Kidney epithelial cell (primary cell): ENCODE measurements at regions not wholly inside any gene's neighbourhood (a gene's known extent, or its start where the extent isn't known, plus 50 kb on each side); places are given as distances from the start of the nearest gene placed in this dataset.

Experiments used
- DNase-seq: peaks from one replicate; pipeline ENCODE4 v3.0.0-alpha.2; 2010; ENCODE audit warnings: low read depth
- H3K27me3 ChIP-seq: 2 replicates; pipeline ENCODE4 v1.6.0; 2011; ENCODE audit warnings: low read length; ENCODE audit not compliant: control insufficient read depth, insufficient read depth
- H3K36me3 ChIP-seq: 2 replicates; pipeline ENCODE4 v1.5.1; 2011; ENCODE audit warnings: low read length; ENCODE audit not compliant: control insufficient read depth, insufficient read depth
- H3K4me3 ChIP-seq: 2 replicates; pipeline ENCODE4 v1.5.1; 2011; ENCODE audit warnings: low read depth, mild to moderate bottlenecking, control low read depth, low read length
- TF ChIP-seq, protein P1 (sequence below): IDR thresholded peaks from 2 replicates; pipeline ENCODE4 v1.5.1; 2011; ENCODE audit warnings: mild to moderate bottlenecking, moderate library complexity, low read length, control low read depth, inconsistent platforms; ENCODE audit not compliant: insufficient read depth, poor library complexity, severe bottlenecking

DNA sequence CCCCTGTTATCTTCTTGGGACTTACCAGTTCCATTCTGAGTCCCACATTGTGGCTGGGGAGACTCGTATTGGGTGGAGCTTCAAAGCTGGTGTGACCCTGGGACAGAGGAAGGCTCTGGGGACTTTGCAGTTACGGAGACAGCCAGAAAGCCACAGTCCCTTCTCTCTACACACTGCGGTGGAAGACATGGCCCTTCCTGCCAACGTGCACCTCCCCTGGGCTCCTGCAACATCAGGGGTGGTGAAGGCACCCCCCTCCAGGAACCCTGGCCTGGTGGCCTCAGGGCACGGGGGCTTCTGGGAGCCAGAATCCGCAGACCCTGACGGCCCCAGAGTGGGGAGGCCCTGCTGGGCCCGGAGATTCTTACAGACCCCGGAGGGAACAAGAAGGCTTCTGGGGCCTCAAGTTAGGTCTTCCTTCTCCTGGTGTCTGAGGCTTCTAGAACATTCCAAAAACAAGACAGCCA is 113.0 kb downstream of the SIK1 start:
- Histone ChIP-seq H3K27me3 (peaks cover 4% of the 10 kb centered on the region), H3K36me3 (no peaks in the 10 kb centered on the region), H3K4me3 (no peak overlapping the region)
- TF ChIP-seq, protein P1, sequence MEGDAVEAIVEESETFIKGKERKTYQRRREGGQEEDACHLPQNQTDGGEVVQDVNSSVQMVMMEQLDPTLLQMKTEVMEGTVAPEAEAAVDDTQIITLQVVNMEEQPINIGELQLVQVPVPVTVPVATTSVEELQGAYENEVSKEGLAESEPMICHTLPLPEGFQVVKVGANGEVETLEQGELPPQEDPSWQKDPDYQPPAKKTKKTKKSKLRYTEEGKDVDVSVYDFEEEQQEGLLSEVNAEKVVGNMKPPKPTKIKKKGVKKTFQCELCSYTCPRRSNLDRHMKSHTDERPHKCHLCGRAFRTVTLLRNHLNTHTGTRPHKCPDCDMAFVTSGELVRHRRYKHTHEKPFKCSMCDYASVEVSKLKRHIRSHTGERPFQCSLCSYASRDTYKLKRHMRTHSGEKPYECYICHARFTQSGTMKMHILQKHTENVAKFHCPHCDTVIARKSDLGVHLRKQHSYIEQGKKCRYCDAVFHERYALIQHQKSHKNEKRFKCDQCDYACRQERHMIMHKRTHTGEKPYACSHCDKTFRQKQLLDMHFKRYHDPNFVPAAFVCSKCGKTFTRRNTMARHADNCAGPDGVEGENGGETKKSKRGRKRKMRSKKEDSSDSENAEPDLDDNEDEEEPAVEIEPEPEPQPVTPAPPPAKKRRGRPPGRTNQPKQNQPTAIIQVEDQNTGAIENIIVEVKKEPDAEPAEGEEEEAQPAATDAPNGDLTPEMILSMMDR: no peak
- DNase-seq: no peak

DNA sequence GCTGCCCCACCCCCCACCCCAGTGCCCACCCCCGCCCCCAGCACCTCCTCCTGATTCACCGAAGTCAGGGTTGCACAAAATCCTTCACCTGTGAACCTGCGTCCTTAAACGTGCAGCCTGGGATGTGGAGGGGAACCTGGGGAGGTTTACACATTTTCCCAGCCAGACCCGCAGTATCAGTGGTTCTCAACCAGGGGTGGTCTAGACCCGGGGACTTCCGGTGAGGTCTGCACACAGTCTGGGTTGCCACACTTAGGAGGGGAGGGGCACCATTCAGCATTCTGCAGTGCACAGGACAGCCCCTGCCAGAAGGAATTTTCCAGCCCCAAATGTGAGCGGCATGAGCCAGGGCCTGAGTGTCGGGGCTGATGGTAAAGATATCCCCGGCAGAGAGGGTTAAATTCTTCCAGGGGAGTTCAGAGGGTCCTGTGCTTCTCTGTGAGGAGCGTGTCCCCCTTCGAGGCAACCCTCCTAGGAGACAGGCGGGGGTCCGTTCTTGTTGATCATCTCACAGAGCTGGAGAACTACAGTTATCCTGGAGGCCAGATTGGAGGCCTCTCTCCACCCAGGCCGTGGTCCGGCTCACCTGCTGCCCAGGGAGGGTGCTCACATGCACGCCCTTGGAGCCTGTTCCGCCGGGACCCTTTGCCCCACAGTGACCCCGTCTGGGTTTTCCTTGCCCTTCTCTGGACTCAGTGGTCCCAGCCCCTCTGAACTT is 113.6 kb downstream of the SIK1 start:
- Histone ChIP-seq H3K27me3 (peaks cover 4% of the 10 kb centered on the region), H3K4me3 (no peak overlapping the region), H3K36me3 (no peaks in the 10 kb centered on the region)
- TF ChIP-seq, protein P1: no peak
- no peak for DNase-seq

DNA sequence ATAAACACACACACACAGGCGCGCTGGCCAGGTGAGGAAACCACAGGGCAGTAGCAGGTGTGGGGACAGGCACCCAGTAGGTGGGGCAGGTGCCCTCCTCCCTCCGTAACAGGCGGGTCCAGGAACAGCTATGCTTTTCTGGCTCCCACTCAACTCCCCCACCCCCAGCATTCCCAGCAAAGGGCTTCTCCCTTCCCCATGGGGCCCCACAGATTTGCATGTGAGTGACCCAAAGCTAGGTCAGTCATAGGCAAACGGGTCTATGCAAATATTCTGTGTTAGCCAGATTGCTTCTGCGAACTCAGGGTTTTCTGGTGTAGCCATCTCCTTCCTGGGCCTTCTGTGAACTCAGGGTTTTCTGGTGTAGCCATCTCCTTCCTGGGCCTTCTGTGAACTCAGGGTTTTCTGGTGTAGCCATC is 114.2 kb downstream of the SIK1 start:
- DNase-seq: no peak
- TF ChIP-seq, protein P1: no peak
- no peaks in the 10 kb centered on the region for H3K36me3 ChIP-seq
- no peak overlapping the region for H3K4me3 ChIP-seq
- peaks cover 4% of the 10 kb centered on the region for H3K27me3 ChIP-seq

DNA sequence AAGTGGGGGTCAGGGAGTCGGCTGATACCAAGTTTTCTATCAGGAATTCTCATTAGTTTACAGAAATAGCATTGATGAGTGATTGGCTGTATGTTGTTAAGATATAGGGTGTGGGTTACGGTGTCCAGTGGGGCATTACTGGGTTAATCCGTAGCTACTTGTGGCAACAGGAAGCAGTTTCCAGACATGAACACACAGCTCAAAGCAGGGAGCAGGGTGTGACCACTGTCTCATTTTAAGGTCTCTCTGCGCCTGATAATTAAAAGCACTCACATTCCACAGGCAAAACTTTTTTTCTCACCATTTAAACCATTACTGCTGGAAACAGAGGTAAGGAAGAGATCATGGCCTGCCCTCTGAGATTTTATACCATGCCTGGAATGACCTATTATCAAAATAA is 114.9 kb downstream of the SIK1 start:
- TF ChIP-seq, protein P1: no peak
- Histone ChIP-seq H3K36me3 (no peaks in the 10 kb centered on the region), H3K4me3 (no peak overlapping the region), H3K27me3 (peaks cover 4% of the 10 kb centered on the region)
- DNase-seq: no peak

DNA sequence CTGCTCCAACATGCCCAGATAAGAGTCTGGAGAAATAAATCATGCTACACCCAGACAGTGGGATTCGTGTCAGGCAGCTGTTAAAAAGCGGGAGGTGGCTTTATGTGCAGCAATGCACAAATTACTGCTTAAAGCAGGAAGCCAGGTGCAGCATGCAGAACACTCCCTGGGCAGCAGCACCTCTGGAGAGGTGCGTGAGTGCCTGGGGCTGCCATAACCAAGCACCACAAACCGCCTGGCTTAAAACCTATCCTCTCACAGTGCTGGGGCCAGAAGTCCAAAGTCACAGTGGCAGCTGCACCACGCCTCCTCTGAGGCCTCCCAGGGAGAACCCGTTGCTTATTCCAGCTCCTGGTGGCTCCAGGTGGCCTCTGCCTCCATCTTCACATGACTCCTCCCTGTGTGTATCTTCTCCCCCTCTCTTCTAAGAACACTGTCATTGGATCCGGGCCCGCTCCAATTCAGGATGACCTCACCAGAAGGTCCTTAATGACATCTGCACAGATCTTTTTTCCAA is 115.6 kb downstream of the SIK1 start:
- DNase-seq: no peak

More for the DNA sequence above, 115.6 kb downstream of the SIK1 start:
- Histone ChIP-seq H3K27me3 (peaks cover 4% of the 10 kb centered on the region), H3K4me3 (no peak overlapping the region), H3K36me3 (no peaks in the 10 kb centered on the region)
- TF ChIP-seq, protein P1: no peak
